HepG2 (cell line): ENCODE measurements at regions not wholly inside any gene's neighbourhood (a gene's known extent, or its start where the extent isn't known, plus 50 kb on each side); places are given as distances from the start of the nearest gene placed in this dataset.

Experiments used
- E2F2 ChIP-seq: sonication (generic); formaldehyde crosslinking; IDR thresholded peaks from 2 replicates; pipeline ENCODE4 v1.4.0; 2020; ENCODE audit warnings: missing genetic modification reagents, borderline replicate concordance
- ELF3 ChIP-seq: IDR thresholded peaks from 2 replicates; pipeline ENCODE4 v1.6.1; 2016; ENCODE audit warnings: missing genetic modification reagents, missing compliant biosample characterization
- KIAA2018 ChIP-seq: sonication (generic); formaldehyde crosslinking; IDR thresholded peaks from 2 replicates; pipeline ENCODE4 v1.5.0; 2020; ENCODE audit warnings: mild to moderate bottlenecking, missing genetic modification reagents, borderline replicate concordance
- RXRB ChIP-seq: IDR thresholded peaks from 2 replicates; pipeline ENCODE4 v1.6.1; 2016; ENCODE audit warnings: borderline replicate concordance, missing genetic modification reagents, missing compliant biosample characterization
- ZFP62 ChIP-seq: sonication (generic); formaldehyde crosslinking; IDR thresholded peaks from 2 replicates; pipeline ENCODE4 v1.4.0; 2020; ENCODE audit warnings: missing genetic modification reagents
- ZFP90 ChIP-seq: sonication (generic); formaldehyde crosslinking; IDR thresholded peaks from 2 replicates; pipeline ENCODE4 v1.8.0; 2022; ENCODE audit warnings: missing genetic modification reagents, mild to moderate bottlenecking, inconsistent platforms, borderline replicate concordance
- ZNF382 ChIP-seq: sonication (generic); formaldehyde crosslinking; IDR thresholded peaks from 2 replicates; pipeline ENCODE4 v1.5.0; 2020; ENCODE audit warnings: missing genetic modification reagents, mild to moderate bottlenecking, borderline replicate concordance
- ZNF44 ChIP-seq: sonication (generic); formaldehyde crosslinking; IDR thresholded peaks from 2 replicates; pipeline ENCODE4 v1.5.1; 2020; ENCODE audit warnings: mild to moderate bottlenecking, missing genetic modification reagents
- ZNF569 ChIP-seq: sonication (generic); formaldehyde crosslinking; IDR thresholded peaks from 2 replicates; pipeline ENCODE4 v1.5.0; 2020; ENCODE audit warnings: mild to moderate bottlenecking, missing genetic modification reagents, moderate library complexity, borderline replicate concordance
- ZNF687 ChIP-seq: sonication (generic); formaldehyde crosslinking; IDR thresholded peaks from 2 replicates; pipeline ENCODE4 v1.5.1; 2020; ENCODE audit warnings: mild to moderate bottlenecking, missing genetic modification reagents, moderate library complexity
- ZNF790 ChIP-seq: sonication (generic); formaldehyde crosslinking; IDR thresholded peaks from 2 replicates; pipeline ENCODE4 v1.8.0; 2022; ENCODE audit warnings: missing genetic modification reagents, mild to moderate bottlenecking, borderline replicate concordance

- TF ChIP-seq ZNF687: no peak
- TF ChIP-seq ZFP90: no peak
- no peak for TF ChIP-seq ZNF569 (CRISPR knock-in tag)
- no peak for TF ChIP-seq ZFP62 (CRISPR knock-in tag)
- TF ChIP-seq ZNF790 (CRISPR knock-in tag): no peak
- no peak for TF ChIP-seq ZNF44 (CRISPR knock-in tag)
- TF ChIP-seq ELF3 (CRISPR knock-in tag): no peak
- TF ChIP-seq RXRB (CRISPR knock-in tag): no peak
- no peak for TF ChIP-seq KIAA2018
- TF ChIP-seq ZNF382 (CRISPR knock-in tag): no peak
- TF ChIP-seq E2F2 (CRISPR knock-in tag): no peak
These were observed 649.6 kb upstream of the ATXN8OS start (continued) for GRCh38 chr13:69458013-69458412.
